Thymus (tissue), 11 donors: ENCODE measurements at regions not wholly inside any gene's neighbourhood (a gene's known extent, or its start where the extent isn't known, plus 50 kb on each side); places are given as distances from the start of the nearest gene placed in this dataset.

Experiments
- DNase-seq, 9 donors: peaks; one replicate each; pipeline ENCODE4 v3.0.0-alpha.2; 2013; ENCODE audit warnings: low spot score in 9 of 9, low read depth in 6 of 9, missing footprints in 1 of 9
- H3K27ac ChIP-seq, 2 donors: one replicate each; pipeline ENCODE4 v1.5.1; 2013; ENCODE audit warnings: control low read depth in 1 of 2, low read depth in 1 of 2, low read length in 1 of 2, mild to moderate bottlenecking in 1 of 2, moderate library complexity in 1 of 2
- H3K27me3 ChIP-seq, 2 donors: one replicate each; pipeline ENCODE4 v1.5.1; 2013; ENCODE audit warnings: low read length in 1 of 2; ENCODE audit not compliant: control insufficient read depth in 2 of 2, insufficient read depth in 1 of 2
- H3K36me3 ChIP-seq, 2 donors: one replicate each; pipeline ENCODE4 v1.5.1; 2013; ENCODE audit warnings: low read length in 1 of 2, mild to moderate bottlenecking in 1 of 2, moderate library complexity in 1 of 2; ENCODE audit not compliant: control insufficient read depth in 2 of 2, insufficient read depth in 2 of 2
- H3K4me1 ChIP-seq, 2 donors: one replicate each; pipeline ENCODE4 v1.5.1; 2013; ENCODE audit warnings: low read length in 2 of 2; ENCODE audit not compliant: control insufficient read depth in 2 of 2, insufficient read depth in 2 of 2
- H3K4me3 ChIP-seq, 2 donors: one replicate each; pipeline ENCODE4 v1.5.1; 2013; ENCODE audit warnings: low read length in 2 of 2, control low read depth in 1 of 2, mild to moderate bottlenecking in 1 of 2
- H3K9me3 ChIP-seq, 2 donors: one replicate each; pipeline ENCODE4 v1.5.1; 2013; ENCODE audit warnings: low read length in 1 of 2, mild to moderate bottlenecking in 1 of 2; ENCODE audit not compliant: control insufficient read depth in 2 of 2, insufficient read depth in 1 of 2
- WGBS: extraction: QIAGEN DNeasy Blood & Tissue Kit; methylation state at CpG from one replicate; pipeline ENCODE4 v1.1.7; 2013; 5-methylcytosine and 5-hydroxymethylcytosine counted together
- donor health status: healthy.

GRCh38 chr22:49585461-49586243, 242.0 kb downstream of the BRD1 start:
- WGBS = 94% methylated on average over 23 of the region's 23 CpGs
- Histone ChIP-seq H3K4me1 (no peaks in the 10 kb centered on the region), H3K27me3 (no peaks in the 10 kb centered on the region), H3K27ac (no peak overlapping the region), H3K36me3 (peaks cover 0 to 8% of the 10 kb centered on the region in 2 donors), H3K9me3 (peaks cover 0 to 3% of the 10 kb centered on the region in 2 donors), H3K4me3 (no peak overlapping the region)
- no peak for DNase-seq

- H3K27me3 ChIP-seq = no peaks in the 10 kb centered on the region
- H3K36me3 ChIP-seq = peaks cover 0 to 8% of the 10 kb centered on the region in 2 donors
- H3K27ac ChIP-seq = no peak overlapping the region
- H3K9me3 ChIP-seq = peaks cover 5 to 7% of the 10 kb centered on the region in 2 donors
- WGBS = 93% methylated on average over 26 of the region's 26 CpGs
- no peak overlapping the region for H3K4me3 ChIP-seq
- DNase-seq = peak in 1 of 9 donors; percentile 5
- H3K4me1 ChIP-seq = no peaks in the 10 kb centered on the region
These were observed 243.7 kb downstream of the BRD1 start for GRCh38 chr22:49583886-49584505.

- H3K9me3 ChIP-seq = peaks cover 5 to 7% of the 10 kb centered on the region in 2 donors
- peaks cover 0 to 8% of the 10 kb centered on the region in 2 donors for H3K36me3 ChIP-seq
- no peak for DNase-seq
- H3K27ac ChIP-seq = no peak overlapping the region
- no peak overlapping the region for H3K4me3 ChIP-seq
- no peaks in the 10 kb centered on the region for H3K4me1 ChIP-seq
- H3K27me3 ChIP-seq = no peaks in the 10 kb centered on the region
- WGBS = 89% methylated on average over 11 of the region's 11 CpGs
These were observed 244.3 kb downstream of the BRD1 start for GRCh38 chr22:49583341-49583740.

- WGBS = 98% methylated on average over 11 of the region's 11 CpGs
- Histone ChIP-seq H3K4me1 (no peaks in the 10 kb centered on the region), H3K27ac (no peak overlapping the region), H3K4me3 (no peak overlapping the region), H3K9me3 (peaks cover 5 to 7% of the 10 kb centered on the region in 2 donors), H3K36me3 (peaks cover 0 to 8% of the 10 kb centered on the region in 2 donors), H3K27me3 (no peaks in the 10 kb centered on the region)
- no peak for DNase-seq
These were observed 245.0 kb downstream of the BRD1 start for GRCh38 chr22:49582678-49583077.

GRCh38 chr22:49582181-49582580, 245.5 kb downstream of the BRD1 start:
- H3K9me3 ChIP-seq = peaks cover 5 to 7% of the 10 kb centered on the region in 2 donors
- peaks cover 0 to 8% of the 10 kb centered on the region in 2 donors for H3K36me3 ChIP-seq
- WGBS = 96% methylated on average over 4 of the region's 4 CpGs
- no peak overlapping the region for H3K27ac ChIP-seq
- DNase-seq = no peak
- no peaks in the 10 kb centered on the region for H3K27me3 ChIP-seq
- H3K4me3 ChIP-seq = no peak overlapping the region
- no peaks in the 10 kb centered on the region for H3K4me1 ChIP-seq

GRCh38 chr22:49580024-49580423, 247.6 kb downstream of the BRD1 start:
- 67% methylated on average over 3 of the region's 3 CpGs for WGBS
- DNase-seq = no peak
- Histone ChIP-seq H3K27me3 (no peaks in the 10 kb centered on the region), H3K4me1 (no peaks in the 10 kb centered on the region), H3K27ac (no peak overlapping the region), H3K4me3 (no peak overlapping the region), H3K9me3 (peaks cover 5 to 7% of the 10 kb centered on the region in 2 donors), H3K36me3 (peaks cover 0 to 8% of the 10 kb centered on the region in 2 donors)

- DNase-seq = no peak
These were observed 250.3 kb downstream of the BRD1 start for GRCh38 chr22:49577168-49578060.

GRCh38 chr22:49576241-49577141, 251.2 kb downstream of the BRD1 start:
- no peak overlapping the region for H3K27ac ChIP-seq
- no peaks in the 10 kb centered on the region for H3K27me3 ChIP-seq
- 97% methylated on average over 36 of the region's 36 CpGs for WGBS
- H3K4me1 ChIP-seq = no peaks in the 10 kb centered on the region
- H3K9me3 ChIP-seq = peaks cover 5 to 7% of the 10 kb centered on the region in 2 donors
- DNase-seq = no peak
- peaks cover 0 to 8% of the 10 kb centered on the region in 2 donors for H3K36me3 ChIP-seq
- no peak overlapping the region for H3K4me3 ChIP-seq

More at GRCh38 chr22:49577168-49578060, 250.3 kb downstream of the BRD1 start:
- 97% methylated on average over 23 of the region's 23 CpGs for WGBS
- Histone ChIP-seq H3K27ac (no peak overlapping the region), H3K36me3 (peaks cover 0 to 8% of the 10 kb centered on the region in 2 donors), H3K9me3 (peaks cover 5 to 7% of the 10 kb centered on the region in 2 donors), H3K4me1 (no peaks in the 10 kb centered on the region), H3K4me3 (no peak overlapping the region), H3K27me3 (no peaks in the 10 kb centered on the region)
